OCI-LY3 (cell line): ENCODE measurements at regions not wholly inside any gene's neighbourhood (a gene's known extent, or its start where the extent isn't known, plus 50 kb on each side); places are given as distances from the start of the nearest gene placed in this dataset.

Source experiments
- H2AFZ ChIP-seq: fragments of 200-600, 300-600 bp; shearing (Covaris generic); 2 replicates; pipeline ENCODE4 v1.6.0; 2014; ENCODE audit warnings: antibody characterized with exemption, low read depth, low read length
- H3K27ac ChIP-seq: fragments of 200-600, 300-600 bp; sonication (generic); 2 replicates; pipeline ENCODE4 v1.5.1; 2014; ENCODE audit warnings: mild to moderate bottlenecking, low read length, moderate library complexity, mixed read lengths
- H3K27me3 ChIP-seq: fragments of 200-600, 300-600 bp; sonication (generic); 2 replicates; pipeline ENCODE4 v1.6.1; 2014; ENCODE audit warnings: low read depth, low read length, mixed read lengths
- H3K36me3 ChIP-seq: fragments of 200-600, 300-600 bp; sonication (generic); replicated peaks from 2 replicates; pipeline ENCODE3; 2014; ENCODE audit warnings: low read depth, low read length, mixed read lengths
- H3K4me1 ChIP-seq: fragments of 300-600, 200-600 bp; sonication (generic); 2 replicates; pipeline ENCODE4 v1.6.1; 2014; ENCODE audit warnings: low read length, mixed read lengths
- H3K4me2 ChIP-seq: fragments of 200-600, 300-600 bp; sonication (generic); 2 replicates; pipeline ENCODE4 v1.6.1; 2014; ENCODE audit warnings: low read length, mixed read lengths
- H3K4me3 ChIP-seq: fragments of 300-600, 200-600 bp; sonication (generic); 2 replicates; pipeline ENCODE4 v1.5.1; 2014; ENCODE audit warnings: antibody characterized with exemption, mild to moderate bottlenecking, low read length, moderate library complexity
- H3K79me2 ChIP-seq: fragments of 300-600, 200-600 bp; shearing (Covaris generic); 2 replicates; pipeline ENCODE4 v1.6.1; 2014; ENCODE audit warnings: mild to moderate bottlenecking, low read length, mixed read lengths
- H3K9ac ChIP-seq: fragments of 300-600, 200-600 bp; shearing (Covaris generic); 2 replicates; pipeline ENCODE4 v1.6.0; 2014; ENCODE audit warnings: mild to moderate bottlenecking, low read length, moderate library complexity
- H3K9me3 ChIP-seq: fragments of 200-600, 300-600 bp; shearing (Covaris generic); 2 replicates; pipeline ENCODE4 v1.6.1; 2014; ENCODE audit warnings: low read length, mixed read lengths; ENCODE audit not compliant: insufficient read depth
- H4K20me1 ChIP-seq: fragments of 200-600, 300-600 bp; sonication (generic); 2 replicates; pipeline ENCODE4 v1.6.1; 2016; ENCODE audit warnings: low read length, mixed read lengths; ENCODE audit not compliant: insufficient read depth
- CTCF ChIP-seq: fragments of 200-600, 300-600 bp; sonication (generic); IDR thresholded peaks from 2 replicates; pipeline ENCODE4 v1.5.1; 2014; ENCODE audit warnings: antibody characterized with exemption, low read length, low read depth
- EZH2phosphoT487 ChIP-seq: fragments of 200-600 bp; shearing (Covaris generic); IDR thresholded peaks from 2 replicates; pipeline ENCODE4 v1.6.1; 2018; ENCODE audit warnings: antibody characterized with exemption, mixed run types, low read depth

GRCh38 chr12:68432622-68433021, 100.5 kb upstream of the MDM1 start:
- TF ChIP-seq EZH2phosphoT487 (no peak), CTCF (no peak)
- Histone ChIP-seq H3K4me1 (no peaks in the 10 kb centered on the region), H3K27ac (no peak overlapping the region), H3K4me3 (no peak overlapping the region), H3K9me3 (0 out of 2 replicates have a peak, but pooled peaks cover 5% of the 10 kb centered on the region), H3K9ac (no peak overlapping the region), H2AFZ (no peak overlapping the region), H3K79me2 (no peaks in the 10 kb centered on the region), H4K20me1 (no peaks in the 10 kb centered on the region), H3K4me2 (no peak overlapping the region), H3K27me3 (0 out of 2 replicates have a peak, but pooled peaks cover 5% of the 10 kb centered on the region), H3K36me3 (no peaks in the 10 kb centered on the region)

GRCh38 chr12:68434391-68435298, 102.5 kb upstream of the MDM1 start:
- Histone ChIP-seq H3K27ac (no peak overlapping the region), H2AFZ (no peak overlapping the region), H3K4me1 (no peaks in the 10 kb centered on the region), H3K36me3 (no peaks in the 10 kb centered on the region), H3K9me3 (0 out of 2 replicates have a peak, but pooled peaks cover 5% of the 10 kb centered on the region), H3K79me2 (no peaks in the 10 kb centered on the region), H3K27me3 (no peaks in the 10 kb centered on the region), H3K4me2 (no peak overlapping the region), H4K20me1 (no peaks in the 10 kb centered on the region), H3K9ac (no peak overlapping the region), H3K4me3 (no peak overlapping the region)
- TF ChIP-seq EZH2phosphoT487: no peak
- no peak for TF ChIP-seq CTCF

GRCh38 chr12:68435299-68435637, 103.1 kb upstream of the MDM1 start:
- Histone ChIP-seq H3K4me2 (no peak overlapping the region), H3K9ac (no peak overlapping the region), H3K27ac (no peak overlapping the region), H4K20me1 (no peaks in the 10 kb centered on the region), H3K9me3 (0 out of 2 replicates have a peak, but pooled peaks cover 5% of the 10 kb centered on the region), H3K79me2 (no peaks in the 10 kb centered on the region), H3K4me3 (no peak overlapping the region), H3K27me3 (no peaks in the 10 kb centered on the region), H2AFZ (no peak overlapping the region), H3K36me3 (no peaks in the 10 kb centered on the region), H3K4me1 (no peaks in the 10 kb centered on the region)
- no peak for TF ChIP-seq CTCF
- no peak for TF ChIP-seq EZH2phosphoT487

- no peak overlapping the region for H3K27ac ChIP-seq
- no peaks in the 10 kb centered on the region for H3K36me3 ChIP-seq
- no peak overlapping the region for H3K9ac ChIP-seq
- no peaks in the 10 kb centered on the region for H3K4me1 ChIP-seq
- no peaks in the 10 kb centered on the region for H4K20me1 ChIP-seq
- no peak overlapping the region for H3K4me3 ChIP-seq
- no peak overlapping the region for H3K4me2 ChIP-seq
- 0 out of 2 replicates have a peak, but pooled peaks cover 5% of the 10 kb centered on the region for H3K9me3 ChIP-seq
- H3K27me3 ChIP-seq: no peaks in the 10 kb centered on the region
- no peak overlapping the region for H2AFZ ChIP-seq
- H3K79me2 ChIP-seq: no peaks in the 10 kb centered on the region
- TF ChIP-seq EZH2phosphoT487 (no peak), CTCF (no peak)
These were observed 103.7 kb upstream of the MDM1 start for GRCh38 chr12:68435816-68436215.
